ENCODE measurements at regions not wholly inside any gene's neighbourhood (a gene's known extent, or its start where the extent isn't known, plus 50 kb on each side); places are given as distances from the start of the nearest gene placed in this dataset.
A peak's percentile ranks its signal among the peaks of the same experiment; 100 is the strongest.

GRCh38 chr17:54760836-54761235 lies 139.8 kb upstream of the TOM1L1 start:
- DNase-seq (ENCODE audit: low spot score) (no peak), ATAC-seq (no peak), FAIRE-seq (no peak)
- Histone ChIP-seq H4K20me1 (ENCODE audit: insufficient read depth, low read length) (no peaks in the 10 kb centered on the region), H3K36me3 (replicated peaks in 1 of 2; ENCODE audit: control insufficient read depth in 1 of 2, insufficient read depth in 2 of 2, low read length in 2 of 2) (no peaks in the 10 kb centered on the region), H3K9ac (ENCODE audit: insufficient read depth, low read depth, low read length) (no peak overlapping the region), H3K4me3 (replicated peaks in 1 of 3; ENCODE audit: insufficient read depth in 1 of 3, low read depth in 2 of 3, low read length in 3 of 3) (no peak overlapping the region), H3K27me3 (ENCODE audit: control insufficient read depth in 1 of 2, insufficient read depth in 2 of 2, low read length in 2 of 2) (no peaks in the 10 kb centered on the region), H3K79me2 (ENCODE audit: insufficient read depth, low read length) (no peaks in the 10 kb centered on the region), H3K4me2 (ENCODE audit: low read depth, low read length) (no peak overlapping the region), H3K9me3 (ENCODE audit: low read length) (no peaks in the 10 kb centered on the region), H3K27ac (ENCODE audit: extremely low read length, insufficient read depth, low read length) (no peak overlapping the region), H3K4me1 (ENCODE audit: insufficient read depth, low read length) (no peaks in the 10 kb centered on the region), H2AFZ (ENCODE audit: low read length) (no peak overlapping the region)
- BruUV-seq (replicated peaks) = no TSS peak
- POLR2A ChIA-PET = no interaction called here
- WGBS (ENCODE audit: low lambda C conversion rate) = 25% methylated on average over 3 of the region's 3 CpGs
- intact Hi-C loops (cut with micrococcal nuclease; ENCODE audit: unreplicated experiment) = no loop called here
- TF ChIP-seq ZNF17 (CRISPR knock-in tag; IDR thresholded peaks at IDR 0.05) (no peak), ZNF619 (CRISPR knock-in tag; IDR thresholded peaks at IDR 0.05) (no peak), POLR2G (IDR thresholded peaks at IDR 0.05; ENCODE audit: low read depth, low read length) (no peak), SYNCRIP (IDR thresholded peaks at IDR 0.05; ENCODE audit: insufficient read depth, low read depth, low read length) (no peak), JUN (CRISPR knock-in tag; IDR thresholded peaks at IDR 0.05) (no peak), HNRNPK (IDR thresholded peaks at IDR 0.05; ENCODE audit: low read depth, low read length, poor library complexity, severe bottlenecking) (peak; percentile 56), ZBTB7B (CRISPR knock-in tag; IDR thresholded peaks at IDR 0.05) (no peak), GZF1 (CRISPR knock-in tag; IDR thresholded peaks at IDR 0.05) (peak; percentile 65; the same call in 1 of the 2 replicates), ZBTB25 (CRISPR knock-in tag; IDR thresholded peaks at IDR 0.05) (no peak), ZNF251 (CRISPR knock-in tag; IDR thresholded peaks at IDR 0.05) (no peak)
- CTCF ChIA-PET (ENCODE audit: low intra/inter-chr PET ratio, low total read pairs) = no interaction called here
- in situ Hi-C loops (cut with HindIII; ENCODE audit: extremely low pct_ligation_motif_present, low pct_unique_long_range_greater_than_20kb) = no loop called here
